Lower leg skin (tissue), 4 donors: ENCODE measurements at regions not wholly inside any gene's neighbourhood (a gene's known extent, or its start where the extent isn't known, plus 50 kb on each side); places are given as distances from the start of the nearest gene placed in this dataset.

Experiments
- DNase-seq, 2 donors: peaks; one replicate each; pipeline ENCODE4 v3.0.0-alpha.2; 2019; ENCODE audit warnings: low spot score in 2 of 2
- H3K4me3 ChIP-seq: fragments of 200-600 bp; sonication (generic); 2 replicates; pipeline ENCODE4 v1.5.1; 2017; ENCODE audit warnings: mild to moderate bottlenecking, low read depth; ENCODE audit not compliant: poor library complexity, severe bottlenecking
- CTCF ChIP-seq, 3 donors: fragments of 450-650 bp; IDR thresholded peaks; one replicate each; pipeline ENCODE4 v1.5.1; 2016; ENCODE audit warnings: antibody characterized with exemption in 3 of 3, mild to moderate bottlenecking in 3 of 3, moderate library complexity in 2 of 3
- POLR2A ChIP-seq, 2 donors: fragments of 450-650 bp; IDR thresholded peaks; one replicate each; pipeline ENCODE4 v1.6.1; 2016 to 2017; ENCODE audit warnings: antibody characterized with exemption in 2 of 2, mild to moderate bottlenecking in 1 of 2, moderate library complexity in 1 of 2
- WGBS, 2 donors: methylation state at CpG; one replicate each; pipeline ENCODE4 v1.1.5; 2018; 5-methylcytosine and 5-hydroxymethylcytosine counted together
- intact Hi-C: fragments of 100-400 bp; cut with DNase I; formaldehyde crosslinking; loops from one replicate; pipeline ENCODE4 v1.15.0; 2023; ENCODE audit warnings: low total_unique reads

- intact Hi-C loops: no loop called here
- DNase-seq: peak in 1 of 2 donors; percentile 71
- WGBS, 2 donors: 27 to 36% methylated on average over 22 of the region's 22 CpGs
- no peak overlapping the region for H3K4me3 ChIP-seq
- TF ChIP-seq CTCF (IDR thresholded peaks at IDR 0.05): no peak
- TF ChIP-seq POLR2A (IDR thresholded peaks at IDR 0.05): no peak
These were observed 169.6 kb upstream of the SMIM23 start for GRCh38 chr5:171615705-171616640.

DNA sequence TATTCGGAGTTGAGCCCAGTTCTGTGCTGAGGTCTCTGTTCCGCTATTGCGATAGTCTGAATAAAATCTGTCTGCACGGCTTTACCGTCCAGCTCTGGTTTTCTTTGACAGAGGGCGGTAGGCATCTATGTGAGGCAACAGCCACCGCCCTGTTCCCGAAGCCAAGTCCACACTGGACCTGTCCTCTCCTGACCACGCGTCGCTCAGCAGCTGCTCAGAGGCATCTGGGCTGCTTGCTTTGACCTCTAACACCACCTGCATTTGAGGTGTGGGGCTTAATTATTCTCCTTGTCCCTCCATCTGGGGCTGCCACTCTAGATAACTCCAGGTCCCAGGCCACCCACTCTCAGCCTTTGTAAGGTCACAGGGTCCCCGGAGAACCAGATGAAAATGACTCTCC, 168.4 kb upstream of the SMIM23 start:
- H3K4me3 ChIP-seq: no peak overlapping the region
- peak in 1 of 2 donors; percentile 56 for DNase-seq
- WGBS, 2 donors: 92 to 97% methylated on average over 12 of the region's 12 CpGs
- TF ChIP-seq POLR2A (IDR thresholded peaks at IDR 0.05): no peak
- no peak for TF ChIP-seq CTCF (IDR thresholded peaks at IDR 0.05)
- intact Hi-C loops: no loop called here

DNA sequence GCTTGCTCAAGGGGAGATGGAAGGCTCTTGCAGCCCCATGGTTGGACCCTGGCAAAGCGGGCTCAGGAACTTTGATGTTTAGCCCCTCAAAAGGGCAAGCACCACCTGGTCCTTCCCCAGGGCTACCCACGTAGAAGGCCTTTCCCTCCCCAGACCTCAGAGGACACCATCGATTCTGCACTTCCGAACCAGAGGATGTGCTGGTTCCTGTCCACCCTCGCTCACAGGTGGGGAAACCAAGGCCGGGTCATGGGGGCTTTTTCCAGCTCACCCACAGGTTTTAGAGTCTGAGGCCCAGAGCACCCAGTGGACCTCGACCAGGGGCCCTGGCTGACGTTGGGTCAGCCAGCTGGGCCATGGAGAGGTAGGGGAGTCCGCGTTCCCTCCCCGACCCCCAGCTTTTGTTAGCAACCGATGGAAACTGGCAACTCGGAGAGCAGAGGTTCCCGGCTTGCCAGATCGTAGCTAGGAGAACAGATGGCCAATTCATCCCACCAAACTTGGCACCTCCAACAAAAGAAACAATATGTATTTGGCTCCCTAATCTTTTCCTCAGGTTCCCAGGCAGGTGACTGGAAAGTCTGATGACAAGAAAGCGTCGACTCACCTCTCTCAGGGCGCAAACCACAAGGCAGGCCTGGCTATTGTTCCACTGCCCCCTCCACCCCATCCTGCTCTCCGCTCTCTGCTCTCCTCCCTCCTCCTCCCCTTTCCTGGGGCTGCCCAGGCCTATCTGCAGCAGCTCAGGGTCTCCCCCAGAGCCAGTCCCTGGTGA, 167.6 kb upstream of the SMIM23 start:
- peak in 1 of 2 donors; percentile 70 for DNase-seq
- no peak for TF ChIP-seq CTCF (IDR thresholded peaks at IDR 0.05)
- TF ChIP-seq POLR2A (IDR thresholded peaks at IDR 0.05): no peak
- intact Hi-C loops: no loop called here
- H3K4me3 ChIP-seq: no peak overlapping the region
- 79 to 91% methylated on average over 14 to 15 of the region's 19 CpGs for WGBS, 2 donors

GRCh38 chr5:171619196-171619595, 166.4 kb upstream of the SMIM23 start:
- no peak overlapping the region for H3K4me3 ChIP-seq
- intact Hi-C loops: no loop called here
- peak in 1 of 2 donors; percentile 40 for DNase-seq
- 73 to 87% methylated on average over 5 to 7 of the region's 7 CpGs for WGBS, 2 donors
- TF ChIP-seq CTCF (IDR thresholded peaks at IDR 0.05): no peak
- TF ChIP-seq POLR2A (IDR thresholded peaks at IDR 0.05): no peak

GRCh38 chr5:171619744-171620143, 165.9 kb upstream of the SMIM23 start:
- DNase-seq: peak in 1 of 2 donors; percentile 52
- intact Hi-C loops: no loop called here
- WGBS, 2 donors: 81 to 85% methylated on average over 3 of the region's 3 CpGs

More at GRCh38 chr5:171619744-171620143, 165.9 kb upstream of the SMIM23 start:
- TF ChIP-seq CTCF (IDR thresholded peaks at IDR 0.05): no peak
- TF ChIP-seq POLR2A (IDR thresholded peaks at IDR 0.05): no peak
- H3K4me3 ChIP-seq: no peak overlapping the region
